NT2/D1 (cell line): ENCODE measurements at regions not wholly inside any gene's neighbourhood (a gene's known extent, or its start where the extent isn't known, plus 50 kb on each side); places are given as distances from the start of the nearest gene placed in this dataset.
"Not testable (repeated sequence)": the region's sequence is repeated elsewhere in the genome, so short reads cannot be mapped to it uniquely, and the experiment has no call there.

Source experiments
- DNase-seq: peaks from one replicate; pipeline ENCODE4 v3.0.0-alpha.2; 2011; ENCODE audit warnings: low read depth, low spot score
- H3K27me3 ChIP-seq: 2 replicates; pipeline ENCODE4 v1.6.0; 2011; ENCODE audit warnings: mild to moderate bottlenecking; ENCODE audit not compliant: insufficient read length, insufficient read depth
- H3K36me3 ChIP-seq: 2 replicates; pipeline ENCODE4 v1.6.1; 2011; ENCODE audit warnings: mild to moderate bottlenecking, low read length, mixed read lengths; ENCODE audit not compliant: insufficient read depth, insufficient read length
- H3K4me1 ChIP-seq: 2 replicates; pipeline ENCODE4 v1.5.1; 2011; ENCODE audit not compliant: insufficient read depth, insufficient read length
- H3K4me3 ChIP-seq: 2 replicates; pipeline ENCODE4 v1.5.1; 2011; ENCODE audit warnings: low read depth; ENCODE audit not compliant: insufficient read length
- H3K9ac ChIP-seq: 2 replicates; pipeline ENCODE4 v1.6.0; 2011; ENCODE audit warnings: low read depth; ENCODE audit not compliant: insufficient read length
- H3K9me3 ChIP-seq: 2 replicates; pipeline ENCODE4 v1.5.1; 2011; ENCODE audit warnings: mild to moderate bottlenecking, low read length; ENCODE audit not compliant: insufficient read depth
- SUZ12 ChIP-seq: IDR thresholded peaks from 2 replicates; pipeline ENCODE4 v1.6.1; 2011; ENCODE audit not compliant: insufficient read length, insufficient read depth; ENCODE audit errors: extremely low read depth
- YY1 ChIP-seq: IDR thresholded peaks from 2 replicates; pipeline ENCODE4 v1.6.1; 2011; ENCODE audit not compliant: insufficient read length, insufficient read depth
- ZNF274 ChIP-seq: IDR thresholded peaks from 2 replicates; pipeline ENCODE4 v1.6.1; 2011; ENCODE audit warnings: mild to moderate bottlenecking, low read depth, low read length

GRCh38 chr7:155394413-155394812, 63.5 kb upstream of the EN2 start:
- DNase-seq = no peak
- no peaks in the 10 kb centered on the region; the same call in 1 of the 2 replicates for H3K9me3 ChIP-seq
- H3K4me3 ChIP-seq = no peak overlapping the region
- H3K9ac ChIP-seq = no peak overlapping the region
- no peaks in the 10 kb centered on the region for H3K4me1 ChIP-seq
- no peaks in the 10 kb centered on the region for H3K36me3 ChIP-seq
- TF ChIP-seq SUZ12 (no peak), YY1 (no peak), ZNF274 (no peak)
- no peaks in the 10 kb centered on the region for H3K27me3 ChIP-seq

DNA sequence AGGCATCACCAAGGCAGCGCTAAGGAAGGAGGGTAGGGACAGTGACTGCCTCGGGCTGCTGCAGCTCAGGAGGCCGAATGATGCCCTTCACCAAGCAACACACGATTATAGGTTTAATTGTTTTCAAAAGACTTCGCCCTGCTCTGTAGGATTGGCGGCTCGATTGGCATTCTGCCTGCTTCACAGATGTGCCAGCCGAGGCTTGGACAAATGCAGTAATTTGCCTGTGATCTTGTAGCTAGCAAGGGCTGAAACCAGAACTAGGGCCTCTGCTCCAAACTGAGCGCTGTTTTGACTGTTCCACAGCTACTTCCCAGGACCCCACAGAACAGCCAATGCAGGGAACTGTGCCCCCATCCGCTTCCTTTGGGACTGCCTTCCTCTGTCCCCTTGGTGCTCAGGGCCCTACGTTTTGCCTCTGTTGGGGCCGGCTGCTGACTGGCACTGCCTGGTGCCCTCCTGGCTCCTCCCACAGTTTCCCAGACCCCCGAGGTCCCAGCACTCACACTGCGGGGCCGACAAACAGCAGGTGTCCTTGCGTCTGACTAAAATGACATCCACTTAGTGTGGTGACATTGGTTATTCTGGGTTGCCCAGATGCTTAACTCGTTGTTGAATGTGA, 62.6 kb upstream of the EN2 start:
- Histone ChIP-seq H3K9me3 (no peaks in the 10 kb centered on the region; the same call in 1 of the 2 replicates), H3K4me3 (no peak overlapping the region), H3K36me3 (no peaks in the 10 kb centered on the region), H3K4me1 (no peaks in the 10 kb centered on the region), H3K9ac (no peak overlapping the region), H3K27me3 (peaks cover 3% of the 10 kb centered on the region)
- no peak for TF ChIP-seq YY1
- TF ChIP-seq SUZ12 = no peak
- no peak for TF ChIP-seq ZNF274
- DNase-seq = no peak

- TF ChIP-seq YY1 = no peak
- TF ChIP-seq ZNF274 = no peak
- no peak for TF ChIP-seq SUZ12
Observed at GRCh38 chr7:155396661-155397060, 61.3 kb upstream of the EN2 start.

GRCh38 chr7:155397758-155398714, 59.9 kb upstream of the EN2 start:
- not testable (repeated sequence) for H3K9me3 ChIP-seq, H3K36me3 ChIP-seq, H3K4me3 ChIP-seq, H3K4me1 ChIP-seq, DNase-seq, H3K9ac ChIP-seq, H3K27me3 ChIP-seq

More at GRCh38 chr7:155396661-155397060, 61.3 kb upstream of the EN2 start:
- no peak overlapping the region for H3K9ac ChIP-seq
- no peaks in the 10 kb centered on the region for H3K4me1 ChIP-seq
- no peaks in the 10 kb centered on the region for H3K36me3 ChIP-seq
- DNase-seq = no peak
- H3K9me3 ChIP-seq = no peaks in the 10 kb centered on the region; the same call in 1 of the 2 replicates
- no peak overlapping the region for H3K4me3 ChIP-seq
- H3K27me3 ChIP-seq = peaks cover 3% of the 10 kb centered on the region

DNA sequence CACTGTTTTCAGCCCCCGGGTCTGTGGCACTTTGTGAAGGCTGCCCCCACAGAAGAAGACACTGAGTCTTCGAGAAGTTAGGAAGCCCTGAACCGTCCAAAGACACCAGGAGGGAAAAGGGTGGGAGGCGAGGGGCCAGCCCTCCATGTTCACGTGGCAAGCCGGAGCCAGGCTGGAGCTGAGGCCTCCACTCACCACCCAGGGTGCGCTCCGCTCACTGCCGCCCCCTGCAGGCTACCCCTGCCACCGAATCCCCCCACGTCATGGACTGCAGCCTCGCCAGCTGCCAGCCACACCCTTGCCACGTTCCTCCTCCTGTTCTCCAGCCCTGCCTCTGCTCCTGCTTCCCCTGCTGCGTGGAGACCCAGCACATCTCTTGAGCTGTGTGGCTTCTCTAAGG, 59.0 kb upstream of the EN2 start:
- no peak overlapping the region for H3K4me3 ChIP-seq
- TF ChIP-seq YY1 = no peak
- no peak for TF ChIP-seq SUZ12
- TF ChIP-seq ZNF274 = no peak
- peaks cover 9% of the 10 kb centered on the region; the same call in 1 of the 2 replicates for H3K9me3 ChIP-seq
- no peaks in the 10 kb centered on the region for H3K4me1 ChIP-seq
- H3K9ac ChIP-seq = no peak overlapping the region
- H3K36me3 ChIP-seq = no peaks in the 10 kb centered on the region
- DNase-seq = no peak
- peaks cover 3% of the 10 kb centered on the region for H3K27me3 ChIP-seq

GRCh38 chr7:155399577-155399976, 58.4 kb upstream of the EN2 start:
- H3K36me3 ChIP-seq = no peaks in the 10 kb centered on the region
- no peak overlapping the region for H3K9ac ChIP-seq
- TF ChIP-seq YY1 (no peak), ZNF274 (no peak), SUZ12 (no peak)
- H3K27me3 ChIP-seq = peaks cover 3% of the 10 kb centered on the region
- no peaks in the 10 kb centered on the region for H3K4me1 ChIP-seq
- no peak overlapping the region for H3K4me3 ChIP-seq
- DNase-seq = no peak
- H3K9me3 ChIP-seq = peaks cover 9% of the 10 kb centered on the region; the same call in 1 of the 2 replicates

- peaks cover 3% of the 10 kb centered on the region for H3K27me3 ChIP-seq
Observed at GRCh38 chr7:155401231-155401630, 56.7 kb upstream of the EN2 start.

More at GRCh38 chr7:155401231-155401630, 56.7 kb upstream of the EN2 start:
- TF ChIP-seq ZNF274 (no peak), YY1 (no peak), SUZ12 (no peak)
- no peak for DNase-seq
- Histone ChIP-seq H3K9ac (no peak overlapping the region), H3K4me3 (no peak overlapping the region), H3K9me3 (peaks cover 9% of the 10 kb centered on the region; the same call in 1 of the 2 replicates), H3K36me3 (no peaks in the 10 kb centered on the region), H3K4me1 (no peaks in the 10 kb centered on the region)
